ENCODE measurements at regions not wholly inside any gene's neighbourhood (a gene's known extent, or its start where the extent isn't known, plus 50 kb on each side); places are given as distances from the start of the nearest gene placed in this dataset.

DNA sequence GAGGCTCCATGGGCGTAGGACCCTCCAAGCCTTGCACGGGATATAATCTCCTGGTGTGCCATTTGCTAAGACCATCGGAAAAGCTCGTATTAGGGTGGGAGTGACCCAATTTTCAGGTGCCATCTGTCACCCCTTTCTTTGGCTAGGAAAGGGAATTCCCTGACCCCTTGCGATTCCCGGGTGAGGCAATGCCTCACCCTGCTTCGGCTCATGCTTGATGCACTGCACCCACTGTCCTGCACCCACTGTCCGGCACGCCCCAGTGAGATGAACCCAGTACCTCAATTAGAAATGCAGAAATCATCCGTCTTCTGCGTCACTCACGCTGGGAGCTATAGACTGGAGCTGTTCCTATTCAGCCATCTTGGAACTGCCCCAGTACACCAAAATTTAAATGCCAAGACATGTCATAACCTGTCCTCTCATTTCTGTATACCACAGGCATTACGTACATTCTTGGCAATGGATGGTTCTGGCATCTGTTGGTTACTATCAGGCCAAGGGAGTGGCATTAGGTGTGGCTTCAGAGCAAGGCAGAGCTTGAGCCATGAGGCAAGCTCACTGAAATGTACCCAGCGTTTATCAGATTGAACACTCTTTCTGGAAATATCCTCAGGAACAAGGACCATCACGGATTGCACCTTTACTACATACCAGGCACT is 95.4 kb upstream of the GALNT18 start:
- TF ChIP-seq POLR2A (IDR thresholded peaks at IDR 0.05) (no peak), POLR2AphosphoS5 (IDR thresholded peaks at IDR 0.05) (no peak)

Measured in gastroesophageal sphincter (tissue), 2 donors.